ENCODE measurements at regions not wholly inside any gene's neighbourhood (a gene's known extent, or its start where the extent isn't known, plus 50 kb on each side); places are given as distances from the start of the nearest gene placed in this dataset.

GRCh38 chr2:76599732-76600368, 889.1 kb upstream of the GCFC2 start:
- CTCF ChIA-PET, result interaction anchor here (0.6 kb wide), 1 partner anchor 807 kb away, joined by 4 read pairs; no protein-coding TSS in a partner anchor
- TF ChIP-seq, protein P1, sequence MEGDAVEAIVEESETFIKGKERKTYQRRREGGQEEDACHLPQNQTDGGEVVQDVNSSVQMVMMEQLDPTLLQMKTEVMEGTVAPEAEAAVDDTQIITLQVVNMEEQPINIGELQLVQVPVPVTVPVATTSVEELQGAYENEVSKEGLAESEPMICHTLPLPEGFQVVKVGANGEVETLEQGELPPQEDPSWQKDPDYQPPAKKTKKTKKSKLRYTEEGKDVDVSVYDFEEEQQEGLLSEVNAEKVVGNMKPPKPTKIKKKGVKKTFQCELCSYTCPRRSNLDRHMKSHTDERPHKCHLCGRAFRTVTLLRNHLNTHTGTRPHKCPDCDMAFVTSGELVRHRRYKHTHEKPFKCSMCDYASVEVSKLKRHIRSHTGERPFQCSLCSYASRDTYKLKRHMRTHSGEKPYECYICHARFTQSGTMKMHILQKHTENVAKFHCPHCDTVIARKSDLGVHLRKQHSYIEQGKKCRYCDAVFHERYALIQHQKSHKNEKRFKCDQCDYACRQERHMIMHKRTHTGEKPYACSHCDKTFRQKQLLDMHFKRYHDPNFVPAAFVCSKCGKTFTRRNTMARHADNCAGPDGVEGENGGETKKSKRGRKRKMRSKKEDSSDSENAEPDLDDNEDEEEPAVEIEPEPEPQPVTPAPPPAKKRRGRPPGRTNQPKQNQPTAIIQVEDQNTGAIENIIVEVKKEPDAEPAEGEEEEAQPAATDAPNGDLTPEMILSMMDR (IDR thresholded peaks at IDR 0.05; ENCODE audit: unreplicated experiment), result peak; percentile 48
- no TSS peak for BruUV-seq (replicated peaks)
- H3K27ac Mint-ChIP-seq (ENCODE audit: unreplicated experiment), result no peak overlapping the region
- H3K4me3 Mint-ChIP-seq (ENCODE audit: low read depth, unreplicated experiment), result no peak overlapping the region
- H3K4me1 Mint-ChIP-seq (ENCODE audit: low read depth, unreplicated experiment), result no peaks in the 10 kb centered on the region
- no peaks in the 10 kb centered on the region for H3K36me3 Mint-ChIP-seq (ENCODE audit: insufficient read depth, unreplicated experiment)
- DNase-seq, result peak; percentile 10
- intact Hi-C loops (cut with micrococcal nuclease; ENCODE audit: unreplicated experiment), result loop anchor here (2.0 to 5.0 kb wide), 2 partner anchors 403 to 813 kb away; no protein-coding TSS in a partner anchor
- no peaks in the 10 kb centered on the region for H3K27me3 Mint-ChIP-seq (ENCODE audit: unreplicated experiment)
- H3K9me3 Mint-ChIP-seq (ENCODE audit: low read depth, unreplicated experiment), result peaks cover 7% of the 10 kb centered on the region

- Mint-ChIP-seq H3K4me1 (ENCODE audit: low read depth, unreplicated experiment) (no peaks in the 10 kb centered on the region), H3K27ac (ENCODE audit: unreplicated experiment) (no peak overlapping the region)
- CTCF ChIA-PET, result no interaction called here
Measured at GRCh38 chr2:76584474-76584873, 873.8 kb upstream of the GCFC2 start.

DNA sequence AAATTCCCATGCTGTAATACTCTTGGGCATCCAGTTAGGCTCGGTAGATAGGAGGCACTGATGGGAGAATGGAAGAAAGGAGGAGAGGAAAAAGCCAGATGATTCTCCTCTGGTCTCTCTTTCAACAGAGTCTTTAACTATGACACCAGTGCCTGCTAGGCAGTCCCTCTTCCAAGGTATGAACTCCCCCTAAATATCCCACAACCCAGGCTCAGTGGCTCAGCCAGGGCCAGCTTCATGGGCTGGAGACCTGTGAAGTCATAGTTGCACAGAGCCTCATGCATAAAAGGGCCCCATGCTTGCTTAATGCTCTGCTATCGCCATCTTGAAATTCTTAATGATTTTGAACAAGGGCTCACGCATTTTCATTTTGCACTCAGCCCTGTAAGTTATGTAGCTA, 869.2 kb upstream of the GCFC2 start:
- no TSS peak for BruUV-seq (replicated peaks)
- intact Hi-C loops (cut with micrococcal nuclease; ENCODE audit: unreplicated experiment), result no loop called here
- no peak for DNase-seq
- H3K4me3 Mint-ChIP-seq (ENCODE audit: low read depth, unreplicated experiment), result no peak overlapping the region
- H3K9me3 Mint-ChIP-seq (ENCODE audit: low read depth, unreplicated experiment), result peaks cover 36% of the 10 kb centered on the region
- H3K4me1 Mint-ChIP-seq (ENCODE audit: low read depth, unreplicated experiment), result no peaks in the 10 kb centered on the region
- TF ChIP-seq, protein P1 (IDR thresholded peaks at IDR 0.05; ENCODE audit: unreplicated experiment), result no peak
- CTCF ChIA-PET, result no interaction called here
- no peak overlapping the region for H3K27ac Mint-ChIP-seq (ENCODE audit: unreplicated experiment)
- H3K27me3 Mint-ChIP-seq (ENCODE audit: unreplicated experiment), result no peaks in the 10 kb centered on the region
- no peaks in the 10 kb centered on the region for H3K36me3 Mint-ChIP-seq (ENCODE audit: insufficient read depth, unreplicated experiment)

More at GRCh38 chr2:76584474-76584873, 873.8 kb upstream of the GCFC2 start:
- H3K9me3 Mint-ChIP-seq (ENCODE audit: low read depth, unreplicated experiment), result peaks cover 11% of the 10 kb centered on the region
- H3K4me3 Mint-ChIP-seq (ENCODE audit: low read depth, unreplicated experiment), result no peak overlapping the region
- DNase-seq, result no peak
- intact Hi-C loops (cut with micrococcal nuclease; ENCODE audit: unreplicated experiment), result no loop called here
- H3K36me3 Mint-ChIP-seq (ENCODE audit: insufficient read depth, unreplicated experiment), result no peaks in the 10 kb centered on the region
- no peaks in the 10 kb centered on the region for H3K27me3 Mint-ChIP-seq (ENCODE audit: unreplicated experiment)
- no TSS peak for BruUV-seq (replicated peaks)
- TF ChIP-seq, protein P1 (IDR thresholded peaks at IDR 0.05; ENCODE audit: unreplicated experiment), result no peak

GRCh38 chr2:76572981-76573380, 862.3 kb upstream of the GCFC2 start:
- Mint-ChIP-seq H3K27ac (ENCODE audit: unreplicated experiment) (no peak overlapping the region), H3K4me1 (ENCODE audit: low read depth, unreplicated experiment) (no peaks in the 10 kb centered on the region), H3K9me3 (ENCODE audit: low read depth, unreplicated experiment) (peaks cover 20% of the 10 kb centered on the region), H3K27me3 (ENCODE audit: unreplicated experiment) (no peaks in the 10 kb centered on the region), H3K4me3 (ENCODE audit: low read depth, unreplicated experiment) (no peak overlapping the region), H3K36me3 (ENCODE audit: insufficient read depth, unreplicated experiment) (no peaks in the 10 kb centered on the region)
- intact Hi-C loops (cut with micrococcal nuclease; ENCODE audit: unreplicated experiment), result no loop called here
- CTCF ChIA-PET, result no interaction called here
- DNase-seq, result no peak
- TF ChIP-seq, protein P1 (IDR thresholded peaks at IDR 0.05; ENCODE audit: unreplicated experiment), result no peak
- BruUV-seq (replicated peaks), result no TSS peak

Measured in Calu3 (cell line).